NCI-H526 treated with DMSO at 0.1 percent for 48 hours (cell line): ENCODE measurements at regions not wholly inside any gene's neighbourhood (a gene's known extent, or its start where the extent isn't known, plus 50 kb on each side); places are given as distances from the start of the nearest gene placed in this dataset.
"Not testable (repeated sequence)": the region's sequence is repeated elsewhere in the genome, so short reads cannot be mapped to it uniquely, and the experiment has no call there.

Experiments
- DNase-seq: peaks from one replicate; lab custom pipeline; 2025; lab: John Stamatoyannopoulos, UW

DNA sequence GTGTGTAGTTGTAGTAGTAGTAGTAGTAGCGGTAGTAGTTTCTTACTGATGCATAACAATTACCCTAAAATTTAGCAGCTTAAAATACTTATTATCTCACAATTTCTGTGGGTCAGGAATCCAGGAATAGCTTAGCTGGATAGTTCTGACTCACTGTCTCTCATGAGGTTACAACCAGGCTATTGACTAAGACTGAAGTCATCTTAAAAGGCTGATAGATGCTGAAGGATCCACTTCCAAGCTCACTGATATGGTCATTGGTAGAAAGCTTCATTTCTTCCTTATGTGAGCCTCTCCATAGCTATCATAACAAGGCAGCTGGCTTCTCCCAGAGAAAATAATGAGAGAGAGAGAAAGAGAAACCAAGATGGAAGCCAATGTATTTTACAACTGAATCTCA lies 147.5 kb upstream of the FBXL17 start:
- no peak for DNase-seq

DNA sequence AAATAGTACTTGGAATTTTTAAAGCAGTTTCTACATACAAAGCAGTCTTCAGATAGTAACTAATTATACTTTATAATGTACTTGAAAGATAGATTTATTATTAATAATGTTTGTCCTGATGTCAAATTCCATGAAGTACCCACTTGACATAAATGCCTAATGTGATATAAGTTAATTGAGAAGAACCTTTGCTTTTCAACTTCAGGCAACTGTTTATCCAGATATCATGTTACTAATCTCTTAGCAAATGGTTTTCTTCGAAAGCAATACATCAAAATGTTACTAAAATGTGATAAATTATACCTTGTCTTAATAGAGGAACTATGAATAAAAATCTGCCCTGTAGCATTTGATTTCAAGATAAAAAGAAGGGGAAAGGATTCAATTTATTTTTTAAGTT lies 146.8 kb upstream of the FBXL17 start:
- no peak for DNase-seq

DNA sequence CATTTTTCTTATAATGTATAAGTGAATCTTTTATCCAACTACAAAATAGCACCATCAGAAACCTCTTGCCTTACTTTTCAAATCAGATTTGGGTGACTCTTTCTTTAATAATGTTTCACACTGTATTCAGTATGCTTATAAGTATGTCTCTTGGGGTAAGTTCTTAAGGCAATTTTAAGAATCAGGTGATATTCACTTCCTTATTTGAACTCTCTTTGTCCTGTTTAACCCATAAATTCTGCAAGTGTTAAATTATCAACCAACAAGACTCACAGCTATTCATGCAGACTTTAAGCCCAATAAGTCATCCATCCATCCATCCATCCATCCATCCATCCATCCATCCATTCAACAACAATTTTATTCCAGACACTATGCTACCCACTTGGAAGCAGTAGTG lies 142.7 kb upstream of the FBXL17 start:
- DNase-seq, result no peak

DNA sequence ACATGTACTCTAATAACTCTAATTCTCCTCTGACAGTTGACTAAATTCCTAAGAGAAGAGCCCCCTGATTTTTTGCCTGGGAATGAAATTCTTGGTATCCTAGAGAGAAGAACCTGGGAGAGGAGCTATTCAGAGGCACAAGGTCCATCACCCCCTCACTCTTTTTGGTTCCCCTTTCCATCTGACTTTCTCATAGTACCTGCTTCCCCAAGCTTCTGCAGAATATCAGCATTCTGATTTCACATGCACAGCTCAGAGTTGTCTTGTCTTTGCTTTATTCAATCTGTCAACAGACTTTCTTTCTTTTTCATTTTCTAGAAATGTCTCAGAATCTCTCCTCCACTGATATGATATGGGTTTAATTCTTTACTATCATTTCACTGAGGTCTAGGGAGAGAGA lies 141.5 kb upstream of the FBXL17 start:
- no peak for DNase-seq

DNA sequence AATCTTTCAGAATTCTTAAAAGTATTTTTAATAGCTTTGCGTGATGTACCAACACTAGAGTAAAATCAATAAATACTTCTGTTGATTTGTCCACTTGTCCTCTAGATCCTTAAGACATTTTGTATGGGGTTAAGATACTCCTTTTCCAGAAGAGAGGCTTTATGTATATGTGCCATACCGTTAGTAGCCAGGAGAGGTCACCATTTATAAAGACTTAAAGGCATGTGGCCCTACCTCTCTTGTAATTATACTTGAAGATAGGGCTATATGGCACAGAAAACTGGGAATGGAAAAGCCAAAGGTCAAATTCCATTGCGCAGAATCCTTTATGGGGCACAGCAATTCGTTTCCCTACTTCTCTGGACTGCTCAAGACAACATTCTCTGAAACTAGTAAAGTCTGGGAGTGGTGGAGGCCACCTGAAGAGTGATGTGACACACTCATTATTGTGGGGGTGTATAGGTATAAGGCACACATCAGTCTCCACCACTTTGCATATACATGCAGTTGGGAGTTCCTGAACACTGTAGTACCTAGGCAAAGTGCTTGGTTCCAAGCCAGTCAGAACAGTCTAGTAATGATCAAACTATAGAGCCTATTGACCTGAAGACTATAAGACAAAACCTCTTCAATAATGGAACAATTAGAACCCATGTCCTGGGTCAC lies 140.1 kb upstream of the FBXL17 start:
- peak; percentile 4 for DNase-seq

DNA sequence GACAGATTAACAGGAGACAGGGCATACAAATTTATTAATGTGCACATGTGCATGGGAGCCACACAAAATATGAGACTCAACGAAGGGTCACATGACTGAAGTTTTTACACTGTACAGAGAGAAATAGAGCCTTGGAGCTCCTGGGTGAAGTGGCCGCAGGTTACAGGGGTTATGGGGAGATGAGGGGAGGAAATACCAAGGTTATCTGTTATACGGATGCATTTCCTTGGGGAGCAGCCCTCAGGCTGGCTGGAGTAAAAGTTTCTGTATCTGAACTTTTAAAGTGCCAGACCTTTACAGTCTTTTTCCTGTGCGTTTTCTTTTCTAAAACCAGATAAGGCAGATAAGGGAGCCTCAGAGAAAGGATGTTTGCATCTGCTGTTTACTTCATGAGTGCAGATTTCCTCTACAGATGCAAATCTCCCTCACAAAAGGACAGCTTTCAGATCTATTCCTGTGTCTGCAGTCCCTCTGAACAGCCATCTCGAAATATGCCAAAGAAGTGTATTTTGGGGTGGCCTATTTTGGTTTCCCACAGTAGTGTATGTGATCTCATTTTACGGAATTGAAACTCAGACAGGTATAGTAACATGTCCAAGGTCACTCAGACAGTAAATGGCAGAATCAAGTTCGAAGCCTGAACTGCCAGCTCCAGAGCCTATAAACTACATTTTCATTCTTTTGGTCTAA lies 139.3 kb upstream of the FBXL17 start:
- no peak for DNase-seq

DNA sequence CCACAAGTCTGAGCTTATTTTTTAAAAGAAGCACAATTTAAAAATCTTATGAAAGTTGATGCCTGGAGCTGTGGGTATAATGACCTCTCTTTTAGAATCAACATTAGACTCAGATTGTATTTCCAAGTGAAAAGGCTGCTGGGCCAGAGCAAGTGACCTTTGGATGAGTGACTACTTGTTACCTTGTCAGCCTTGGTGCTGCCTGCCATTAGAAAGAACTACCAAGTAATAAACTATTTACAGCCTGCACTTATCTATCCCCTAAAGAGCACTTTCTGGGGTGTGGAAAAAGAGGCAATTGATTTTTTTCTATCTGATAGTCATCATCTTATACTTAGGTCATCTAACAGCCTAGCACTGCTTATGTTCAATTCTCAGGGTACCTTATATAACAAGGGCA lies 134.9 kb upstream of the FBXL17 start:
- no peak for DNase-seq

DNA sequence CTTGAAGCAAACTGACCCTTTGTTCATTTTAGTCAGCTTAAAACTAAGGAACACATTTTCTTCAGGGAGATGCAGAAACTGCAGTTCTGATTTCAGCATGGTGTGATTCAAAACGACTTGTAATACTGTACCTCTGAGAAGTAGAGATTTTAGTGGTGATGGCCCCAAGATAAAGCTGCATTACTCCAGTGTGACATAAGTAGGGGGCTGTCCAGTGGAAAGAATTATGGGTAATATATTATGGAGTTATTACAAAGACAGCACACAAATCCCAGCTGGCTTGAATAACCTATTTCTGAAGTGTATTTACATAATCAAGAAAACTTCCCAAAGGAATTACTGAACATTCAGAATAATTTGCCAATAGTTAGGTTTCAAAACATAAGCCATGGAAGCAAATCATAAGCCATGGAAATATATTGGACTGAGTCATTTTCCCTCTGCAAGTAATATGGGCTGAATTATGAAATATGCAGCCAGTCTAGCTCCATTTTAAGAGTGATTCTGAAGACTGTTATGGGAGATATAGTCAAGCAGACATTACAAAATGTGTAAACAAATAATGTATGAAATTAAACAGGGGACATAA lies 133.7 kb upstream of the FBXL17 start:
- no peak for DNase-seq

DNA sequence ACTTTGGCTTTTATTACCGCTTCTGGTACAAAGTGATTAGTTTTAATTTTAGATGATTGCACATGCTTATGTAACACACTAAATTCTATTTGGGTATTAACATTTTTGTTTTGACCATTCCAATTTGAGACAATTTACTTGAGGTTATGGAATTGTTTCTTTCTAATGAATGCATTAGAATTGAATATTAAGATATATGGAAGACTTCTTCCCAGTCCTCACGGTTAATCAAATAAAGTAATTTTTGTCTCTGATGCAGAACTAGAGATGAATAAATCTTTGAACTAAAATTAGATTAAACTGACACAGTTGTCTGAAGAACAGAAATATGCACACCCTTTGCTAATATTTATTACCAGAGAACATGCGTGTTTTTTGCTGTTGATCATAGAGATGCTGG lies 127.1 kb upstream of the FBXL17 start:
- no peak for DNase-seq

DNA sequence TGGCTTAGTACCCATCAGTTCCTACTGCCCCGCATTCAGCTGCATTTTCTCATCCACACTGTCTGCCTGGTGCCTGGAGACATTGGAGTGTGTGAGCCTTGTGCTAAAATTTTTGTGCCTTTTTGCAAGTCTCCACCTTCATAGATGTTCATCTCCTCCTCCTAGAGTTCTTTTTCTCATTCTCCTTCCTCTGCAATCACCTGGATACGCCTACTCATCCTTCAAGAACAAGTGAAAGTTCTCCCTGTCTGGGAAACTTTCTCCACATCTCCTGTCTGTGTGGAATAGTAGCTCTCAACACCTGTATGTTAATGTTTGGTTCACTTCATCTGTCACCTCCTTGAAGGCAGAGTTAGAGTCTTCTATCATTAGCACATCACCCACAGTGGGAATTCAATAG lies 125.7 kb upstream of the FBXL17 start:
- no peak for DNase-seq

DNA sequence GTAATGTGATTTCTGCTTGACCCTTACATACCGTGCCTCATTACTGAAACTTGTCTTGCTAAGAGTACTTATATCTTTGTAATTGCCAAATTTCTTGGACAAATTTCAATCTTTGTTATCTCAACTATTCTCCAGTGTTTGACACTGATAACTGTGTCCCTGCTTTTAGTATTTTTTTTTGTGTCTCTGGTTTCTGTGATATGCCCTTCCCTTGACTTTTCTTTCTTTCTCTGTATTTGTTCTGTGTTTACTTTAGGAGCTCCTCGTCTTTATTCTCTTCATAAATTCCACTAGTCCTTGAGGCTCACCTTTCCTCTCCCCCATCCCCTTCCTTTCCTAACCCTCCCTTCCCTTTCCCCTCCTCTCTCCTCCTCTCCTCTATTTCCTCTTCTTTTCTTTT lies 123.7 kb upstream of the FBXL17 start:
- DNase-seq, result no peak

DNA sequence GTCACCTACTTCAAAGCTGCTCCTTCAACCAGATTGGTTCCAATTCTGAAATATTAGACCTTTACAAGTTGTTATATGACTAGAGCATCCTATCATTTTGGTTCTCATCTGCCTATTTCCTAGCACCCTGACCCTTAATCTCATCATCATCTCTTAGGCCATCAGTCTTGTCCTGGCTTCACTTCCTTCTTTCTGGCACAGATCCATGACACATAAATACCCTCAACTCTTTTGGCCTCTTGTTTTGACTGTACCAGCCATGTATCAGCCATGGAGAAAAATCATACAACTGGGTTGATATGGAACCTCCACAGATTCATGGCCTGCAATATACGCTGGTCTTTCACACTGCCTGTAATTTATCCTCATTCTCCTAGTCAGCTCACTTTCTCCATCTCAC lies 123.1 kb upstream of the FBXL17 start:
- DNase-seq, result no peak

DNA sequence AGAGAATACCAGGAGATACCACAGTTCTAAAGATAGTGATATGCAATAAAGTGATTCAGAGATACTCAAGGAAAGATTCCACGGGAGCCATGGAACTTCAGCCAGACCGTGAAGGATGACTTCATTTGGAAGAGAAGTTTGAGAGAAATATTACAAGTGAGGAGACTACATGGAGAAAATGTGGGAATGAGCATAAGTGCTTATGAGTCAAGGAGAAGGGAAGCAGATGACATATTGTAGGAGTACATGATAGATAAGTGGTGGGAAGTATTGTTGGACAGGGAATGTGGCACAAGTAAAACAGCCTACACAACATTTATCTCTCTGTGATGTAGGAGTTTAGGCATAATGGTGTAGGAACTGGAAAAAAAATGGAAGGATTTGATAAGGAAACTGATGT lies 122.1 kb upstream of the FBXL17 start:
- no peak for DNase-seq

DNA sequence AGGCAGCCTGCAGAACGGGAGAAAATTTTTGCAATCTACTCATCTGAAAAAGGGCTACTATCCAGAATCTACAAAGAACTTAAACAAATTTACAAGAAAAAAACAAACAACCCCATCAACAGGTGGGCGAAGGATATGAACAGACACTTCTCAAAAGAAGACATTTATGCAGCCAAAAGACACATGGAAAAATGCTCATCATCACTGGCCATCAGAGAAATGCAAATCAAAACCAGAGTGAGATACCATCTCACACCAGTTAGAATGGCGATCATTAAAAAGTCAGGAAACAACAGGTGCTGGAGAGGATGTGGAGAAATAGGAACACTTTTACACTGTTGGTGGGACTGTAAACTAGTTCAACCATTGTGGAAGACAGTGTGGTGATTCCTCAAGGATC lies 113.7 kb upstream of the FBXL17 start:
- DNase-seq, result not testable (repeated sequence)

DNA sequence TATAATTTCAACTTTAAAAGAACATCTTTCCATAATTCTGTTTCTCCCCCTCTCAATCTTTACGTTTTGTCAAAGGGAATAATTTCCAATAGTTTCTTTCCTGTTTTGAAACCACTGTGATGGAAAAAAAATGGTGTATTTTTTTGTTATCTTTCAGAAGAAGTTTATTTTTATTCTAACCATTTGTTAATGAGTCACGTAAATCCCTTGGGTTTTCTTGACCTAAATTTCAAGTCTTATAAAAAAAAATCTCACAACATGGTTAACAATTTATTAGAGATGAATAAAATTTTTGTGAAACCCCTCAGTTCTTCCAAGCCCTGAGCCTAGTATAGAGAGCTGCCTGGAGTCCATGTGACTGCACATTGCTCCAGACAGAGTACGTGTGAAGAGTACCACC lies 106.1 kb upstream of the FBXL17 start:
- no peak for DNase-seq

DNA sequence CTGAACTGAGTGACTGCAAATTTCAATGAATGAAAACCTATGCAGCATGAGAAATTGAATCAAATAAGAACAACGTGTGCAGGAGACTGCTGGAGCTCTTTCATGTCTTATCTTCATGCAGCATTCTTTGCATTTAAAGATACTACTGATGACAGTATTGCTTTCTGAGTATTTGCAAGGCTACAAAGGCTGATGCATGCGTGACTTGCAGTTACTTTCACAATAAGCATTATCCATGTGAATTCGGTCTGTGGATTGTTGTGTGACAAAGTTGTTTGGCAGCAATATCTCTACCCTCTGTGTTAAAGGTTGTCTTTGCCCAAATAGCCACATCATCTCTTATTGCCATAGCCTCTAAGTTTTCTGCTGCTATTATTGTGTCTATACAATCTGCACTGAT lies 102.1 kb upstream of the FBXL17 start:
- DNase-seq, result no peak

DNA sequence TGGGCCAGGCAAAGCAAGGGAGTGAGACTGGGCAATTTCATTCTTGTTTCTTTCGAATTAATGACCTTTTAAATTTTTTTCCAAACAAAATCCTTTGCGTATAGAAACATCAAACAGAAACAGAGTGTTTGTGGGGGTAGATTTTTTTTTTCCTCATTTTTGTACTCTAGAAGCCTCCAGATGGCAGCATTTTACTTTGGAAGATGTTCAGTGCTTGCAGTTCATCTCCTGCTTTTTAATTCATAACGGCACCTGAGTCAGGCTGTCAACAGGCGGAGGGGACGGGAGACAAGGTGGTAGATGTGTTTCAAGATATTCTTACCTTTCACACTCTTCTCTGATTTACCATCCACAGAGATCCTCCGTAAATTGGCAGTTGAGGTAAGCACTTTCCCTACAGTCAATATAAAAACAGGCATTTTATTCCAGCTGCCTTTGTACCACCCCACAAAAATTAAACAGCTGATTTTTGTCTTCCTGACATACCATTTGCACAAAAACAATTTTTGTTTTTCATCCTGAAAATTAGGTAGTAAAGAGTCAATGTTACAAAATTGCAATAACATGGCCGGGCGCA lies 99.5 kb upstream of the FBXL17 start:
- DNase-seq, result no peak

DNA sequence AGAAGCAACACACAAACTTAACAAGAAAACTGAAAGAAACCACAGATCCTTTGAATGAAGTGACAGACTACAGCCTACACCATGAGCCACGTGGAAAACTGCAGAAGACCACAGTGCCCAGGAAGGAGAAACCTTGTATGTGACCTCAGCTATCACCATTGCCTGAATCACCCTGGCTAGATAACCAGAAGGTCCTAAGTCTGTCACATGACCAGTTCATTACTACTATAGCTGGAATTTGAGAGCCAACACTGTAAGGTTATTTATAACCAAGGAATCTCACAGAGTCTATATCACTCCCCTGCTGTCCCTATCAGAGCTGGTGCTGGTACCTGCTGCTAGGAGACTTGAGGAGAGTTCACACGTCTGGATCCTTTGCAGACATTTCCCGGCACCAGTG lies 90.3 kb upstream of the FBXL17 start:
- DNase-seq, result no peak

DNA sequence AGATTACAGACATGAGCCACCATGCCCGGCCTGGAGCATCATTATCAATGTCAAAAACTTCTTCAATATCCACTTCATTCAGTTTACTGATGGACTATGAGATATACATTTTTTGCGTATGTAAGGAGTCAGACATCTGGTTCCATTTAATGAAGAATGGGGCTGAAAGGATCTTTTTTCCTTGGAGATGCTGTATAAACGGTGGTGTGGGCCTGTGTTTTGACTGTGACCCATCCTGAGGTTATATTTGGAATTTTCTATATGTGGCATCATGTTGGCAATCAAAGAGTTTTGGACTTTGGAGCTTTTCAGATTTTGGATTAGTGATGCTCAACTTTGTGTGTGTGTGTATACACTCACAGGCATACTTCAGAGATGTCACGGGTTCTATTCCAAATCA lies 85.7 kb upstream of the FBXL17 start:
- DNase-seq, result no peak

DNA sequence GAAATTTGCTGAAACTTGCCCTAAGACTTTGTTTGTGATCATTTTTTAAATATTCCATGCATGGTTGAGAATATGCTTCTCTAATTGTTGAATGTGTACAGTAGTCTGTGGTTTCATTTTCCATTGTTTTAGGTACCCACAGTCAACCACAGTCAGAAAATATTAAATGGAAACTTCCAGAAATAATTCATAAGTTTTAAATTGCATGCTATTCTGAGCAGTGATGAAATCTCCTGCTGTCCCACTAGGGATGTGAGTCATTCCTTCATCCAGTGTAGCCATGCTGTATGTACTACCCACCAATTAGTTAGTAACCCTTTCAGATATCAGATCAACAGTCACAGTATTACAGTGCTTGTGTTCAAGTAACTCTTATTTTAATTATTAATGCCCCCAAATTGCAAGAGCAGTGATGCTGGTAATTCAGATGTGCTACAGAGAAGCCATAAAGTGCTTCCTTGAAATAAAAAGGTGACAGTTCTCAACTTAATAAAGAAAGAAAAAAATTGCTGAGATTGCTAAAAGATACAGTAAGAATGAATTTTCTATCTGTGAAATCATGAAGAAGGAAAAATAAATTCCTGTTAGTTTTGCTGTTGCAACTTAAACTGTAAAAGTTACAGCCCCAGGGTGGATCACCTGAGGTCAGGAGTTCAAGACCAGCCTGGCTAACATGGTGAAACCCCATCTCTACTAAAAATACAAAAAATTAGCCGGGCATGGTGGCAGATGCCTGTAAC lies 79.9 kb upstream of the FBXL17 start:
- DNase-seq, result no peak

DNA sequence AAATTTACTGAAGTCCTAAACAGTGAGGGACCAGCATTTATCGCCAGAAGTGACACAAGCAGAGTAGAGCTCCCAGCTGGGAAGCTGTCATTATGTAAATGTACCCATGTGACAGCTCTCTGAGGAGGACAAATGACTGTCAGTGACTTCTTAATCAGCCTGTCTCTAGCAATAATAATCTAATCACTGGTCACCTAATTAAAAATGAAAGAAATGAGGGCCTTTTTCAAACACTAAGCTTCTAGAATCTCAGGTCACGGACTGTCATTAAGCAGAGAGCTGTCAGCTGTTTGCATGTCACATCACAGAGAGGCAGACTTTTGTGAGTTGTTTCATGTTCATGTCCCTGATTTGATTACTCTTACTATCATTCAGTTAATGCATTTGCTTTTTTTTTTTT lies 77.9 kb upstream of the FBXL17 start:
- no peak for DNase-seq

DNA sequence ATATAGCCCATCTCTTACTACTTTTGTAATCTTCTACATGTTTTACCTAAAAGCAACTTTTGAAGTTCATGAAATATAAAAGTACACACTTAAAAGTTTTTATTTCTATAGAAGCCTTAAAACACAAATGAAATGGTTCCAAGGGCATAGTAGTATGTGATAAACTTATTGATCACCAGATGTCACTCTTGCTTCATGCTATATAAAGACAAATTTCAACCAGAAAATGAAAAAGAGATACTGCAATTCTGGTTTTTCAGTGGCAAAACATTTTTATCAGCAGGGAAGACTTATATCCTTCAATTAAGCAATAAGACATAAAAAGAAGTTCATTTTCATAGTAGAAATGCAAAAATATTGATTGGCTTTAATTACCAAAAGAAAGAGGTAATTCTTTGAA lies 69.4 kb upstream of the FBXL17 start:
- DNase-seq, result no peak

DNA sequence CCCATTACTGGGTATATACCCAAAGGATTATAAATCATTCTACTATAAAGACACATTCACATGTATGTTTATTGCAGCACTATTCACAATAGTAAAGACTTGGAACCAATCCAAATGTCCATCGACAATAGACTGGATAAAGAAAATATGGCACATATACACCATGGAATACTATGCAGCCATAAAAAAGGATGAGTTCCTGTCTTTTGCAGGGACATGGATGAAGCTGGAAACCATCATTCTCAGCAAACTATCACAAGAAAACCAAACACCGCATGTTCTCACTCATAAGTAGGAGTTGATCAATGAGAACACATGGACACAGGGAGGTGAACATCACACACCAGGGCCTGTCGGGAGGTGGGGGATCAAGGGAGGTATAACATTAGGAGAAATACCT lies 62.2 kb upstream of the FBXL17 start:
- not testable (repeated sequence) for DNase-seq
